ENCODE measurements at regions not wholly inside any gene's neighbourhood (a gene's known extent, or its start where the extent isn't known, plus 50 kb on each side); places are given as distances from the start of the nearest gene placed in this dataset.
"Not testable (repeated sequence)": the region's sequence is repeated elsewhere in the genome, so short reads cannot be mapped to it uniquely, and the experiment has no call there.

DNA sequence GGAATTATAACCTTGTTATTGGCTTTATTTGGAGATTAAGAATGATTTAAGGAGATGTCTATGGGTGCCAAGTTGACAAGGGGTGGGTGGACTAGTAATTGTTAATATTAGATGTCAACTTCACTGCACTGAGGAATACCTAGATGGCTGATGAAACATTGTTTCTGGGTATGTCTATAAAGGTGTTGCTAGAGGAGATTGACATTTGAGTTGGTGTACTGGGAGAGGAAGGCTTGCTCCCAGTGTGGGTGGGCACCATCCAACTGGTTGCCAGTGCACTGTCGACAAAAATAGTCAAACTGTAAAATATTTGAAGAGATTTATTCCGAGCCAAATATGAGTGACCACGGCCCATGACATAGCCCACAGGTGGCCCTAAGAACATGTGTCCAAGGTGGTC, 378.8 kb downstream of the NDFIP2 start:
- H3K4me3 Mint-ChIP-seq = no peak overlapping the region

DNA sequence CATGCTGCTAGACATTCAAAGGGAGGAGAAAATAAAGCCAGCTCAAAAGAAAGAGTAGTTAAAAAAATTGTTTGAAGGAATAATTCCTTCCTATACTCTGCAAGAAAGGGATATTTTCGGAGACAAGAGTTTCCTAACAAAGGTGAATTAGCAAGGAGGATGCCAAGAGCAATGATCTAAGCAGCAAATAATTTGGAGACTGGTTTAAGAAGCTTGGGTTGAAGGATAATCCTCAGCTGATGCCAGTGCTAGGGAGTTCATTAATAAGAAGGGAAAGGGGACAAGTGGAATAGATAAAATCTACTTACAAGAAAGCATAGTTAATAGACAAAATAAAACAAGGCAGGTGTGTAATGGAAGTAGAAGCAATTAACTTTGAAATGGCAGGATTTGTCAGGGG, 372.3 kb downstream of the NDFIP2 start:
- Histone ChIP-seq H3K27me3 (ENCODE audit: insufficient read depth, low read length) (no peaks in the 10 kb centered on the region), H3K4me1 (ENCODE audit: insufficient read depth, low read length) (no peaks in the 10 kb centered on the region), H3K9me3 (ENCODE audit: control insufficient read depth in 1 of 2, low read length in 2 of 2) (no peaks in the 10 kb centered on the region), H3K36me3 (ENCODE audit: insufficient read depth, low read length) (no peaks in the 10 kb centered on the region), H3K27ac (ENCODE audit: low read depth, low read length) (no peak overlapping the region), H3K4me3 (ENCODE audit: low read length in 2 of 2) (no peak overlapping the region)
- no peak overlapping the region for H3K27ac Mint-ChIP-seq
- ChIA-PET POLR2A (ENCODE audit: partially characterized antibody) (no interaction called here), CTCF (ENCODE audit: partially characterized antibody) (no interaction called here)
- no peaks in the 10 kb centered on the region for H3K36me3 Mint-ChIP-seq
- no peaks in the 10 kb centered on the region for H3K27me3 Mint-ChIP-seq
- no peak for DNase-seq
- H3K9me3 Mint-ChIP-seq = peaks cover 0 to 3% (median under 1%) of the 10 kb centered on the region in 8 donors
- H3K4me3 Mint-ChIP-seq = no peak overlapping the region
- intact Hi-C loops (cut with micrococcal nuclease) = no loop called here
- H3K4me1 Mint-ChIP-seq = no peaks in the 10 kb centered on the region

More for the DNA sequence above, 378.8 kb downstream of the NDFIP2 start:
- Histone ChIP-seq H3K36me3 (ENCODE audit: insufficient read depth, low read length) (no peaks in the 10 kb centered on the region), H3K27me3 (ENCODE audit: insufficient read depth, low read length) (no peaks in the 10 kb centered on the region), H3K27ac (ENCODE audit: low read depth, low read length) (no peak overlapping the region), H3K9me3 (ENCODE audit: control insufficient read depth in 1 of 2, low read length in 2 of 2) (no peaks in the 10 kb centered on the region), H3K4me3 (ENCODE audit: low read length in 2 of 2) (no peak overlapping the region), H3K4me1 (ENCODE audit: insufficient read depth, low read length) (no peaks in the 10 kb centered on the region)
- CTCF ChIA-PET (ENCODE audit: partially characterized antibody) = no interaction called here
- Mint-ChIP-seq H3K27me3 (no peaks in the 10 kb centered on the region), H3K9me3 (peaks cover 0 to 18% (median 3%) of the 10 kb centered on the region in 8 donors), H3K36me3 (no peaks in the 10 kb centered on the region), H3K4me1 (no peaks in the 10 kb centered on the region), H3K27ac (no peak overlapping the region)
- intact Hi-C loops (cut with micrococcal nuclease) = no loop called here
- no peak for DNase-seq
- POLR2A ChIA-PET (ENCODE audit: partially characterized antibody) = no interaction called here

DNA sequence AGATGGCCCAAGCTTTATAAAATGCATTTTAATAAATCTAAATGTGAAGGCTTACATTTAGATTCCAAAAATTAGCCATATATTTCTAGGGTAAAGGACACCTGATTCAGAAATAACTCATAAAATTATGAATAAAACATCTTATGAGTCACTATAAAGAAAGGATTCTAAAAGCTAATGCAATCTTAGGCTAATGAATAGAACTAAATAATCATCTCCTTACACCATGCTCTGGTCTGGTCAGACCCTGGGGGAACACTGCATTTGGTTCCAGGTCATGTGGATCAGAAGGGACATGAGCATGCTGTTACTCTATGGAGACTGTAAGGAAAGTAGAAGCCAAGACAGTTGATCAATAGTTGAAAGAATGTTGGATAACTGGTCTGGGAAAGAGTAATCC, 370.4 kb downstream of the NDFIP2 start:
- no peak overlapping the region for H3K27ac ChIP-seq (ENCODE audit: low read depth, low read length)
- no peaks in the 10 kb centered on the region for H3K27me3 ChIP-seq (ENCODE audit: insufficient read depth, low read length)
- H3K27me3 Mint-ChIP-seq = no peaks in the 10 kb centered on the region
- H3K4me1 Mint-ChIP-seq = no peaks in the 10 kb centered on the region
- intact Hi-C loops (cut with micrococcal nuclease) = no loop called here
- H3K4me1 ChIP-seq (ENCODE audit: insufficient read depth, low read length) = no peaks in the 10 kb centered on the region
- H3K36me3 ChIP-seq (ENCODE audit: insufficient read depth, low read length) = no peaks in the 10 kb centered on the region
- H3K36me3 Mint-ChIP-seq = no peaks in the 10 kb centered on the region
- no peak for DNase-seq
- no peak overlapping the region for H3K27ac Mint-ChIP-seq
- H3K4me3 ChIP-seq (ENCODE audit: low read length in 2 of 2) = no peak overlapping the region
- ChIA-PET CTCF (ENCODE audit: partially characterized antibody) (no interaction called here), POLR2A (ENCODE audit: partially characterized antibody) (no interaction called here)
- H3K4me3 Mint-ChIP-seq = no peak overlapping the region
- no peaks in the 10 kb centered on the region for H3K9me3 ChIP-seq (ENCODE audit: control insufficient read depth in 1 of 2, low read length in 2 of 2)
- peaks cover 0 to 4% (median 2%) of the 10 kb centered on the region in 8 donors for H3K9me3 Mint-ChIP-seq

DNA sequence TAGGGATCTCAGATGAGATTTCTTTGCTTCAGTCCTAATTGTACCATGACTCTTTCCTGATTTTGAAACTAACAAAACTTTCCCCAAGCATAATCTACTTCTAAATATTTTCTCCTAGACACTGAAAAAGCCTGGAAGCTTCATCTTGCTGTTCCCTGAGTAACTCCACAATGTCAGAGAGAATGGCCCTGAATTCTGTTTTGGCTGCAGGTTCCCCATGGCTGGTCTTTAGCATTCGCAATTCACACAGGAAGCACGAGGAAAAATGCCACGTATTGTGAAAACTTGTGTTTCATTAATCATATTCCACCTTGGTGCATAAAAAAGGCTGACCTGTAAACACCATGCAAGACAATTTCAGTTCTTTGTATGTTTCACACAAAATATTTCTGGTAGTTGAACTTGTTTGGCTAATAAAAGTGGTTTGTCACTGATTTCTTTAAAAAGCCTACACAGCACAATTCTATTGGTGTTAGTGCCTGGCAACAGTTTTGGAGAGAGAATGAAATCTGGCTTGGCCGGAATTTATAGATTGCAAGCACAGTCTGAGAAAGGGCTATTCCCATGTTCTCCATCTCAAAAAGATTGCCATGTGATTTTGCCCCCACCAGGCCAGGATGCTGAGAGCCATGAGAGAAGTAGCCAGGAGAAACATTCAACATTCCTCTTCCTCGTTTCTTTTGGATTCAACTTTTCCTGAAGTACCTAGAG, 367.1 kb downstream of the NDFIP2 start:
- Histone ChIP-seq H3K27me3 (ENCODE audit: insufficient read depth, low read length) (no peaks in the 10 kb centered on the region), H3K9me3 (ENCODE audit: control insufficient read depth in 1 of 2, low read length in 2 of 2) (no peaks in the 10 kb centered on the region), H3K27ac (ENCODE audit: low read depth, low read length) (no peak overlapping the region), H3K36me3 (ENCODE audit: insufficient read depth, low read length) (no peaks in the 10 kb centered on the region), H3K4me3 (ENCODE audit: low read length in 2 of 2) (no peak overlapping the region), H3K4me1 (ENCODE audit: insufficient read depth, low read length) (no peaks in the 10 kb centered on the region)
- Mint-ChIP-seq H3K36me3 (no peaks in the 10 kb centered on the region), H3K27me3 (no peaks in the 10 kb centered on the region), H3K27ac (no peak overlapping the region), H3K4me1 (no peaks in the 10 kb centered on the region), H3K4me3 (no peak overlapping the region), H3K9me3 (peaks cover 0 to 3% (median 1%) of the 10 kb centered on the region in 8 donors)
- no peak for DNase-seq
- intact Hi-C loops (cut with micrococcal nuclease) = no loop called here
- ChIA-PET CTCF (ENCODE audit: partially characterized antibody) (no interaction called here), POLR2A (ENCODE audit: partially characterized antibody) (no interaction called here)

DNA sequence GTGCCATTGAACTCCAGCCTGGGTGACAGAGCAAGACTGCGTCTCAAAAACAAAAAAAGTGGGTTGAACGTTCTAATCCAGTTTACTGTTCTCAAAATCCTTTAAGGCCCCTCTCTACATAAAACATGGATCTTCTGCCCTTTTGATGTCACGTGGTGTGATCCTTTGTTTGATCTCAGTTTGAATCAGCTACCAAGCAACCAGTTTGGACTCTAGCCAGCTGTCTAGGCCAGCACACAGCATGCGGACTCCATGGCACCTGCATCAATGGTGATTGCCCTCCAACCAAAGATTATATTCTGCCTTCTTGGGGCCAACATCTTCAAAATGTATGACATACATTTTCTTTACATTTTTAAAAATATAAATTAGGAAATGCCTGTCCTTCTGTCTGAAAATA, 365.4 kb downstream of the NDFIP2 start:
- DNase-seq = no peak
- intact Hi-C loops (cut with micrococcal nuclease) = no loop called here
- Mint-ChIP-seq H3K36me3 (no peaks in the 10 kb centered on the region), H3K27ac (no peak overlapping the region), H3K27me3 (no peaks in the 10 kb centered on the region), H3K4me3 (no peak overlapping the region), H3K9me3 (peaks cover 0 to 3% (median under 1%) of the 10 kb centered on the region in 8 donors), H3K4me1 (no peaks in the 10 kb centered on the region)
- Histone ChIP-seq H3K27me3 (ENCODE audit: insufficient read depth, low read length) (no peaks in the 10 kb centered on the region), H3K4me1 (ENCODE audit: insufficient read depth, low read length) (no peaks in the 10 kb centered on the region), H3K36me3 (ENCODE audit: insufficient read depth, low read length) (no peaks in the 10 kb centered on the region), H3K27ac (ENCODE audit: low read depth, low read length) (no peak overlapping the region), H3K9me3 (ENCODE audit: control insufficient read depth in 1 of 2, low read length in 2 of 2) (no peaks in the 10 kb centered on the region), H3K4me3 (ENCODE audit: low read length in 2 of 2) (no peak overlapping the region)
- ChIA-PET CTCF (ENCODE audit: partially characterized antibody) (no interaction called here), POLR2A (ENCODE audit: partially characterized antibody) (no interaction called here)

DNA sequence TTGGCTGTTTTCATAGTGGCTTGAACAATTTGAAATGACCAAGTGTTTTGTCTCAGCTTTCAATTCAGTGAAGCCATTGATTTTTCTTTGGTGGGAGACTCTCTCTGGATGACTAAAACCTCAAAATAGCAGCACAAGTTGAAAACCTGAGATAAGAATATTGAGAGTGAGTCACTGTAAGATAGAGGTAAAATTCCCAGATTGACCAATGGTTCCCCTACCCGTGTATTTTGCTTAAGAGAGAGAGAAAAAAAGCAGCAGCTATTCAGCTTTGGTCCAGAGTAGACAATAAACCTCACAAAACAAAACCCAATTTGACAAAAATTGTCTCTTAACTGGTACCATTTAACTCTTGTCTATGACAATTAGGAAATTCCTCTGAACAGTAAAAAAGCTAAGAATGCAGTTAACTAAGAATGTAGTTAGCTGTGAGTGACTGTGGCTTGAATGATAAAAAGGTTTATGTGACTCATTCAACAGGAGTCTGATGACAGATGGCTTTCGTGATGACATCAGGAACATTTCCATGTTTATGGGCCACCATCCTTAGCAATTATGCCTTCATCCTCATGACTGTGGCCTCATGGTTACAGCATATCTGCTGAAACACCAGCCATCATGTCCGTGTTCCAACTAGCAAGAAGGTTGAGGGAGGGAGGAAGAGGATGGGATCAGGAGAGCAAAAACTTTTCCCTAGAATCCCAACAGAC, 356.9 kb downstream of the NDFIP2 start:
- Histone ChIP-seq H3K27me3 (ENCODE audit: insufficient read depth, low read length) (no peaks in the 10 kb centered on the region), H3K36me3 (ENCODE audit: insufficient read depth, low read length) (no peaks in the 10 kb centered on the region), H3K27ac (ENCODE audit: low read depth, low read length) (no peak overlapping the region), H3K4me3 (ENCODE audit: low read length in 2 of 2) (no peak overlapping the region), H3K4me1 (ENCODE audit: insufficient read depth, low read length) (no peaks in the 10 kb centered on the region), H3K9me3 (ENCODE audit: control insufficient read depth in 1 of 2, low read length in 2 of 2) (no peaks in the 10 kb centered on the region)
- no peaks in the 10 kb centered on the region for H3K4me1 Mint-ChIP-seq
- ChIA-PET CTCF (ENCODE audit: partially characterized antibody) (no interaction called here), POLR2A (ENCODE audit: partially characterized antibody) (no interaction called here)
- no peak overlapping the region for H3K27ac Mint-ChIP-seq
- H3K4me3 Mint-ChIP-seq = no peak overlapping the region
- no peak for DNase-seq
- peaks cover 0 to 10% (median 5%) of the 10 kb centered on the region in 8 donors for H3K9me3 Mint-ChIP-seq
- intact Hi-C loops (cut with micrococcal nuclease) = no loop called here
- no peaks in the 10 kb centered on the region for H3K36me3 Mint-ChIP-seq
- H3K27me3 Mint-ChIP-seq = no peaks in the 10 kb centered on the region

DNA sequence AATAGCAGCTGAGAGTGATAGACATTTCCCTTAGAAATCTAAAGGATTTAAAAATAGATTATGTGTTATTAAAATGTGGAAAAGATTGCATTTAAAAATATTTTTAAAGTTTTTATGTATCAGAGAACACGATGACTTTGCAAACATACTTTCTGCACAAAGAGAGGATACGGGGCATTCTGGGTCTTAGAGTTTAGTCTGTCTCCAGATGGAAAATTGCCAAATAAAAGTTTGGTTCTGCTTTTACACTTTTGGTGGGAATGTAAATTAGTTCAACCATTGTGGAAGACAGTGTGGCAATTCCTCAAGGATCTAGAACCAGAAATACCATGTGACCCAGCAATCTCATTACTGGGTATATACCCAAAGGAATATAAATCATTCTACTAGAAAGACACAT, 355.2 kb downstream of the NDFIP2 start:
- DNase-seq; intact Hi-C loops (cut with micrococcal nuclease); H3K9me3 ChIP-seq (ENCODE audit: control insufficient read depth in 1 of 2, low read length in 2 of 2); H3K27me3 ChIP-seq (ENCODE audit: insufficient read depth, low read length); POLR2A ChIA-PET (ENCODE audit: partially characterized antibody); H3K36me3 ChIP-seq (ENCODE audit: insufficient read depth, low read length); H3K4me3 ChIP-seq (ENCODE audit: low read length in 2 of 2); H3K4me1 ChIP-seq (ENCODE audit: insufficient read depth, low read length); H3K27ac ChIP-seq (ENCODE audit: low read depth, low read length); CTCF ChIA-PET (ENCODE audit: partially characterized antibody); H3K4me1 Mint-ChIP-seq; H3K27ac Mint-ChIP-seq; H3K36me3 Mint-ChIP-seq; H3K4me3 Mint-ChIP-seq; H3K27me3 Mint-ChIP-seq: not testable (repeated sequence)
- H3K9me3 Mint-ChIP-seq = peaks cover 0 to 10% (median 5%) of the 10 kb centered on the region in 8 donors

Data from CD4-positive, alpha-beta memory T cell (primary cell).